Ovary (tissue), 7 donors: ENCODE measurements at regions not wholly inside any gene's neighbourhood (a gene's known extent, or its start where the extent isn't known, plus 50 kb on each side); places are given as distances from the start of the nearest gene placed in this dataset.
"Not testable (repeated sequence)": the region's sequence is repeated elsewhere in the genome, so short reads cannot be mapped to it uniquely, and the experiment has no call there.

Experiments
- DNase-seq, 5 donors: peaks; one replicate each; pipeline ENCODE4 v3.0.0-alpha.2; 2019 to 2020
- H3K27ac ChIP-seq, 2 donors: fragments of 200-600 bp; one replicate each; pipeline versions ENCODE4 v1.5.1 to v1.8.0; 2019 to 2022
- H3K27me3 ChIP-seq: fragments of 200-600 bp; one replicate; pipeline ENCODE4 v1.8.0; 2022
- H3K36me3 ChIP-seq: fragments of 200-600 bp; sonication (generic); one replicate; pipeline ENCODE4 v1.5.1; 2019
- H3K4me1 ChIP-seq: one replicate; pipeline ENCODE4 v1.8.1; 2013; ENCODE audit warnings: mild to moderate bottlenecking, moderate library complexity; ENCODE audit not compliant: insufficient read depth
- H3K4me3 ChIP-seq: fragments of 200-600 bp; sonication (generic); one replicate; pipeline ENCODE4 v1.5.1; 2017
- H3K9me3 ChIP-seq, 2 donors: fragments of 200-600 bp in 1 of 2; sonication (generic) in 1 of 2; one replicate each; pipeline versions ENCODE4 v1.5.1 to v1.8.1; 2013 to 2019; ENCODE audit warnings: mild to moderate bottlenecking in 1 of 2, moderate library complexity in 1 of 2
- CTCF ChIP-seq, 3 donors: fragments of 450-650 bp in 2 of 3; fragments of 200-600 bp in 1 of 3; IDR thresholded peaks; one replicate each; pipeline versions ENCODE4 v1.5.1 to v1.8.0; 2016 to 2022; ENCODE audit warnings: antibody characterized with exemption in 3 of 3, mild to moderate bottlenecking in 1 of 3
- EP300 ChIP-seq: sonication (generic); formaldehyde crosslinking; IDR thresholded peaks from one replicate; pipeline ENCODE4 v1.6.1; 2017; ENCODE audit warnings: antibody characterized with exemption
- POLR2A ChIP-seq: fragments of 450-650 bp; IDR thresholded peaks from one replicate; pipeline ENCODE4 v1.6.1; 2017; ENCODE audit warnings: antibody characterized with exemption, mild to moderate bottlenecking, moderate library complexity
- WGBS, 3 donors: extraction: QIAGEN DNeasy Blood & Tissue Kit in 1 of 3; methylation state at CpG; one replicate each; pipeline versions ENCODE4 v1.1.5 to v1.1.7; 2013 to 2017; 5-methylcytosine and 5-hydroxymethylcytosine counted together
- intact Hi-C, 4 donors: fragments of 100-400 bp; cut with DNase I; formaldehyde crosslinking; loops; one replicate each; pipeline versions ENCODE4 v1.11.0 to v1.15.1; 2022 to 2023
- donor health status: DM: no; HTN: no; CAD: no; lungs with moderate emphysema.
- donor health status: DM: no; HTN: no; CAD: no.
- donor health status: Bipolar disorder and iron deficiency.
- donor health status: DM: no; HTN: no; CAD: no.
- donor health status: DM: yes; HTN: yes; CAD: no.

GRCh38 chr5:82938901-82939725, 138.1 kb downstream of the TMEM167A start:
- H3K9me3 ChIP-seq: no peaks in the 10 kb centered on the region
- WGBS, 3 donors: 65 to 91% (median 77%) methylated on average over 4 of the region's 4 CpGs
- H3K4me1 ChIP-seq: no peaks in the 10 kb centered on the region
- no peaks in the 10 kb centered on the region for H3K36me3 ChIP-seq
- no peak overlapping the region for H3K27ac ChIP-seq
- intact Hi-C loops: no loop called here
- no peaks in the 10 kb centered on the region for H3K27me3 ChIP-seq
- no peak overlapping the region for H3K4me3 ChIP-seq
- no peak for DNase-seq
- no peak for TF ChIP-seq CTCF (IDR thresholded peaks at IDR 0.05)
- no peak for TF ChIP-seq POLR2A
- no peak for TF ChIP-seq EP300

GRCh38 chr5:82932473-82933220, 144.5 kb downstream of the TMEM167A start:
- DNase-seq, H3K4me3 ChIP-seq, H3K27me3 ChIP-seq, H3K36me3 ChIP-seq, H3K9me3 ChIP-seq, intact Hi-C loops, H3K4me1 ChIP-seq, H3K27ac ChIP-seq: not testable (repeated sequence)
- WGBS, 3 donors: 78 to 90% (median 79%) methylated on average over 28 of the region's 28 CpGs

GRCh38 chr5:82931110-82931509, 146.1 kb downstream of the TMEM167A start:
- DNase-seq: no peak
- intact Hi-C loops: no loop called here
- TF ChIP-seq EP300: no peak
- TF ChIP-seq POLR2A: no peak
- no peak for TF ChIP-seq CTCF (IDR thresholded peaks at IDR 0.05)
- Histone ChIP-seq H3K36me3 (no peaks in the 10 kb centered on the region), H3K9me3 (no peaks in the 10 kb centered on the region), H3K4me1 (no peaks in the 10 kb centered on the region), H3K4me3 (no peak overlapping the region), H3K27ac (no peak overlapping the region), H3K27me3 (no peaks in the 10 kb centered on the region)
- whole genome bisulfite sequencing, 3 donors: 49 to 68% (median 63%) methylated on average over 3 of the region's 3 CpGs

- H3K9me3 ChIP-seq: no peaks in the 10 kb centered on the region
- no peaks in the 10 kb centered on the region for H3K27me3 ChIP-seq
- DNase-seq: no peak
- H3K27ac ChIP-seq: no peak overlapping the region
- 15 to 27% (median 22%) methylated on average over 3 of the region's 3 CpGs for WGBS, 3 donors
- TF ChIP-seq CTCF (IDR thresholded peaks at IDR 0.05) (no peak), POLR2A (no peak), EP300 (no peak)
- H3K36me3 ChIP-seq: no peaks in the 10 kb centered on the region
- intact Hi-C loops: no loop called here
- H3K4me3 ChIP-seq: no peak overlapping the region
- H3K4me1 ChIP-seq: no peaks in the 10 kb centered on the region
Observed at GRCh38 chr5:82925061-82925411, 152.2 kb downstream of the TMEM167A start.
